Activated B cell treated with CpG ODN at 0.5 μM for 24 hours (primary cell): ENCODE measurements at regions not wholly inside any gene's neighbourhood (a gene's known extent, or its start where the extent isn't known, plus 50 kb on each side); places are given as distances from the start of the nearest gene placed in this dataset.

ENCODE experiments used
- ATAC-seq: fragments of 200-7000 bp; cut with Tn5 transposase; one replicate; pipeline ENCODE4 v1.10.0; 2021; ENCODE audit warnings: low read depth, mild to moderate bottlenecking, moderate library complexity
- CTCF ChIA-PET: fragments of 350-600 bp; sonication (Branson Sonifier 250); formaldehyde crosslinking; loops from one replicate; lab custom pipeline; 2021; ENCODE audit warnings: antibody characterized with exemption; lab: Charles Lee
- POLR2A ChIA-PET: fragments of 350-600 bp; sonication (Branson Sonifier 250); formaldehyde crosslinking; loops from one replicate; lab custom pipeline; 2021; ENCODE audit warnings: antibody characterized with exemption; lab: Charles Lee
- DNase-seq: peaks from one replicate; pipeline ENCODE4 v3.0.0; 2022
- H3K27ac Mint-ChIP-seq: one replicate; pipeline ENCODE4 v1.8.0; 2020; ENCODE audit warnings: mixed read lengths
- H3K27me3 Mint-ChIP-seq: one replicate; pipeline ENCODE4 v1.8.0; 2021; ENCODE audit warnings: mixed read lengths
- H3K36me3 Mint-ChIP-seq: one replicate; pipeline ENCODE4 v1.8.0; 2021; ENCODE audit warnings: low read depth, mixed read lengths
- H3K4me1 Mint-ChIP-seq: one replicate; pipeline ENCODE4 v1.8.0; 2021; ENCODE audit warnings: mixed read lengths
- H3K4me3 Mint-ChIP-seq: one replicate; pipeline ENCODE4 v1.8.0; 2020; ENCODE audit warnings: mild to moderate bottlenecking, mixed read lengths
- H3K9me3 Mint-ChIP-seq: one replicate; pipeline ENCODE4 v1.8.0; 2020; ENCODE audit warnings: mixed read lengths
- intact Hi-C: fragments of 100-400 bp; cut with micrococcal nuclease; formaldehyde crosslinking; loops from one replicate; pipeline ENCODE4 v1.15.1; 2024
- TF ChIP-seq, protein P1 (sequence below): fragments of 200-600 bp; IDR thresholded peaks from one replicate; pipeline ENCODE4 v1.8.0; 2022; ENCODE audit warnings: antibody characterized with exemption, mild to moderate bottlenecking

DNA sequence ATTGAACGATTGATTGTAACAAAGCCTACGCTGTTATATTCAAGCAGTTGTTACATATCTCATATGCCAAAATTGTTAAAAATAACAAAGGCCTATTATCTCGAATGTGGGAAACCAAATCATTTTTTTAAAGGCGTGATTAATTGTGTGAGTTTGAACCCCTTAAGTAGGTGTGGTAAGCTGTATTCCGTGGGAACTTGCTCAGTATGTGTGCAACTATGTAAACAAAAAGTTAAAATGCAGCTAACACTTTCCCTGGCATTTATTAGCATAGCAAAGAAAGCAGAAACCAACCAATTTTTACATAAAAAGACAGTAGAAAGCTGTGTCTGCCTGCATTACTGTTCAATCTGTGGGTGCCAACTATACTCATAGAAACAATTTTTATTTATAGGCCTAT, 166.0 kb upstream of the HAND2 start:
- H3K27ac Mint-ChIP-seq: no peak overlapping the region
- CTCF ChIA-PET: no interaction called here
- DNase-seq (no peak), ATAC-seq (no peak)
- intact Hi-C loops: no loop called here
- no peak overlapping the region for H3K4me3 Mint-ChIP-seq
- TF ChIP-seq, protein P1, sequence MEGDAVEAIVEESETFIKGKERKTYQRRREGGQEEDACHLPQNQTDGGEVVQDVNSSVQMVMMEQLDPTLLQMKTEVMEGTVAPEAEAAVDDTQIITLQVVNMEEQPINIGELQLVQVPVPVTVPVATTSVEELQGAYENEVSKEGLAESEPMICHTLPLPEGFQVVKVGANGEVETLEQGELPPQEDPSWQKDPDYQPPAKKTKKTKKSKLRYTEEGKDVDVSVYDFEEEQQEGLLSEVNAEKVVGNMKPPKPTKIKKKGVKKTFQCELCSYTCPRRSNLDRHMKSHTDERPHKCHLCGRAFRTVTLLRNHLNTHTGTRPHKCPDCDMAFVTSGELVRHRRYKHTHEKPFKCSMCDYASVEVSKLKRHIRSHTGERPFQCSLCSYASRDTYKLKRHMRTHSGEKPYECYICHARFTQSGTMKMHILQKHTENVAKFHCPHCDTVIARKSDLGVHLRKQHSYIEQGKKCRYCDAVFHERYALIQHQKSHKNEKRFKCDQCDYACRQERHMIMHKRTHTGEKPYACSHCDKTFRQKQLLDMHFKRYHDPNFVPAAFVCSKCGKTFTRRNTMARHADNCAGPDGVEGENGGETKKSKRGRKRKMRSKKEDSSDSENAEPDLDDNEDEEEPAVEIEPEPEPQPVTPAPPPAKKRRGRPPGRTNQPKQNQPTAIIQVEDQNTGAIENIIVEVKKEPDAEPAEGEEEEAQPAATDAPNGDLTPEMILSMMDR: no peak
- no peaks in the 10 kb centered on the region for H3K9me3 Mint-ChIP-seq
- no peaks in the 10 kb centered on the region for H3K36me3 Mint-ChIP-seq
- POLR2A ChIA-PET: no interaction called here
- H3K4me1 Mint-ChIP-seq: no peaks in the 10 kb centered on the region
- no peaks in the 10 kb centered on the region for H3K27me3 Mint-ChIP-seq

DNA sequence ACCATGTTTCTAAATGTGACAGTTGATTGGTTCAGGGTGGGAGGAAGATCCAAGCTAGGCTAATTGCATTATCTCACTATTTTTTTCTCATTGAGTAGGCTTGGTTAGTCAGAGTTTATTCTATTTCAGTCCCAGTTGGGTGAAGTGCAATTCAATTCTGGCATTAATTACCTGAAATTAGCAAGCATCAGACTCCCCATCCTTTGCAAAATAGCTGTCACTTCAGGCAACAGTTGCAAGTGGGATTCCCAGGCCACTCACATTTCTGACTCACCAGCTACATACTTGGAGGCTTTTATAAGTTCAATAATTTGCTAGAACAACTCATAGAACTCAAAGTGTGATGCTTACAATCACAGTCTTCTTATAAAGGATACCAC, 155.8 kb upstream of the HAND2 start:
- TF ChIP-seq, protein P1: no peak
- Mint-ChIP-seq H3K4me3 (no peak overlapping the region), H3K9me3 (no peaks in the 10 kb centered on the region), H3K36me3 (no peaks in the 10 kb centered on the region), H3K27ac (no peak overlapping the region), H3K4me1 (no peaks in the 10 kb centered on the region), H3K27me3 (no peaks in the 10 kb centered on the region)
- CTCF ChIA-PET: no interaction called here
- intact Hi-C loops: no loop called here
- ATAC-seq (no peak), DNase-seq (no peak)
- POLR2A ChIA-PET: no interaction called here

DNA sequence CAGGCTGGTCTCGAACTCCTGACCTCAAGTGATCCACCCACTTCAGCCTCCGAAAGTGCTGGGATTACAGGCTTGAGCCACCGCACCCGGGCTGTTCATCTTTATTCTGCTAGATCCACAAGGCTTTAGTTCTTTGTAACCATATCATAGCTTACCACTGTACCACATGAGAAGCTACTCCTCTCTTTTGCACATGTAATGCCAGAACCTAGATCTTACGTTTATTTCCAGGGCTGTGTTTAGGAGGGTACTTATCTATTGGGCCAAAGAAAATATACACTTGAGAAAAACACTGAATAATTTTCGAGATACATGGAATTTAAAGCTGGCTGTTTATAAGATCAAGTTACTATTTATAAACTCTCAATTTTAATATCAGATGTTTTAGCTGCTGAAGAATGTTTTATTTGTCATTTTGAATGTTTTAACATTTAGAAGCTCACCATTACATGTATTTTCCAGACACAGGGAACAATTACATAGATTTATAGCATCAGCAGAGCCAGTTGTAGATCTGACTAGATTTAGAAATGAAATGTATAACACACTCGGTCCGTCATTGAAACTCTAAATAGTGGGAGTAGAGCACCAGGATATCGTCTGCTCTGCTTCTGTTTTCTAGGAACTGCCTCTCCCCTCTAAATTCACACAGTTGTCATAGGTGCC, 155.3 kb upstream of the HAND2 start:
- Mint-ChIP-seq H3K4me1 (no peaks in the 10 kb centered on the region), H3K4me3 (no peak overlapping the region), H3K36me3 (no peaks in the 10 kb centered on the region), H3K27me3 (no peaks in the 10 kb centered on the region), H3K27ac (no peak overlapping the region), H3K9me3 (no peaks in the 10 kb centered on the region)
- intact Hi-C loops: no loop called here
- ATAC-seq (no peak), DNase-seq (no peak)
- POLR2A ChIA-PET: no interaction called here
- TF ChIP-seq, protein P1: no peak
- CTCF ChIA-PET: no interaction called here

DNA sequence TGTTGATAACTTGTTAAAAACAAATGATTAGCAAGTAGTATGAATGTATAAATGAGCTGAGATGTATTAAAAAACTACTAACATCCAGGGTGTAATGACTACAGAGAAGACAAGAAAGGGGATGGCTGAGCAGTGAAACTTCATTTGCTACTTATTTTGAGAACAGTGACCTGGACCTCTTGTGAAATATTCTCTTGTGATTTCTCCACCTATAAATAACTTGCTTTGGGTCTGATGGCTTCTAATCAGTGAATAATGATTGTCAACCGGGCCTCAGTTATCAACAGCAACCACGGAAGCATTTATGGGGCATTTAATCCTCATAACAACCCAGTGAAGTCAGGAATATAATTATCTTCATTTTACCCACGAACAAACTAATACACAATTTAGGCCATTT, 154.2 kb upstream of the HAND2 start:
- ChIA-PET POLR2A (no interaction called here), CTCF (no interaction called here)
- H3K27me3 Mint-ChIP-seq: no peaks in the 10 kb centered on the region
- no peak overlapping the region for H3K27ac Mint-ChIP-seq
- H3K4me3 Mint-ChIP-seq: no peak overlapping the region
- intact Hi-C loops: no loop called here
- H3K4me1 Mint-ChIP-seq: no peaks in the 10 kb centered on the region
- DNase-seq: no peak
- TF ChIP-seq, protein P1: no peak
- no peaks in the 10 kb centered on the region for H3K36me3 Mint-ChIP-seq
- no peaks in the 10 kb centered on the region for H3K9me3 Mint-ChIP-seq
- ATAC-seq: no peak

DNA sequence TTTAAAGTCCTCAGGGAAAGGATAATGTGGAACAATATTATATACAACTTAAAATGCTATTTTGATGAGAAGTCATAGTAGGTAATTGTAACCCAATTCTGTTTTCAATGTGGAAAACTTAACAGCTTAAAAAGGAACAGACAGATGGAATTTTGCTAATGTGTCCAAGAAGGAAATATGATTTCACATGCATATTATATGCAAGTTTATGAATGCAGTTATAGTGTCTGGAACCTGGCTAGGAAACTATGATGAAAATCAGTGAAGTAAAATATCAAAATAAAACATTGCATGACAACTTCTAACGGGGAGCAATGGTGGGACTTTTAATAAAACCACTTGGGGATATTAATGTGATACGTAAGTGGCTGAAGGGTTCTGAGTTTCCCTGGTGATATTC, 152.6 kb upstream of the HAND2 start:
- H3K36me3 Mint-ChIP-seq: no peaks in the 10 kb centered on the region
- H3K4me1 Mint-ChIP-seq: no peaks in the 10 kb centered on the region
- H3K27me3 Mint-ChIP-seq: no peaks in the 10 kb centered on the region
- POLR2A ChIA-PET: no interaction called here
- no peak overlapping the region for H3K4me3 Mint-ChIP-seq
- intact Hi-C loops: no loop called here
- CTCF ChIA-PET: no interaction called here
- TF ChIP-seq, protein P1: no peak
- no peak overlapping the region for H3K27ac Mint-ChIP-seq
- no peaks in the 10 kb centered on the region for H3K9me3 Mint-ChIP-seq
- ATAC-seq (no peak), DNase-seq (no peak)
